Suppressor macrophage treated with lipopolysaccharide for 4 hours (primary cell): ENCODE measurements at regions not wholly inside any gene's neighbourhood (a gene's known extent, or its start where the extent isn't known, plus 50 kb on each side); places are given as distances from the start of the nearest gene placed in this dataset.

Experiments used
- DNase-seq: peaks from one replicate; pipeline ENCODE4 v3.0.0-alpha.2; 2020

DNA sequence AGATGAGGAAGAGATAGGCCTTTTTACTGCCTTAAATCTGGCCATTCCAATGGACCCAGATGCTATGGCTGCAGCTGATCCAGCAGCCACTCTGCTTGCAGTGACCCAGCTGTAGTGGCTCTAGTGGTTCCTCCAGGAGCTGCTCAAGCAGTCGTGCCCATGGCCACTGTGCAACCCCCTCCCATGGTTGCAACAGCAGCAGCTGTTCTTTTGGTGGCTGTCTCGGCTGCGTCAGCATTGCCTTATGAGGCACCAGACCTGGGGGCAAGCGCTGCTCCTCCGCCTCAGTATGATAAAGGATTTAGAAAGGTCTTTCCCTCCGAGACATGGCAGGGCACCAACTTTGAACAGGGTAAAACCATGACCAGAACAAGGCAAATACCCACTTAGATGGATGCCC lies 384.9 kb upstream of the DCC start:
- no peak for DNase-seq

DNA sequence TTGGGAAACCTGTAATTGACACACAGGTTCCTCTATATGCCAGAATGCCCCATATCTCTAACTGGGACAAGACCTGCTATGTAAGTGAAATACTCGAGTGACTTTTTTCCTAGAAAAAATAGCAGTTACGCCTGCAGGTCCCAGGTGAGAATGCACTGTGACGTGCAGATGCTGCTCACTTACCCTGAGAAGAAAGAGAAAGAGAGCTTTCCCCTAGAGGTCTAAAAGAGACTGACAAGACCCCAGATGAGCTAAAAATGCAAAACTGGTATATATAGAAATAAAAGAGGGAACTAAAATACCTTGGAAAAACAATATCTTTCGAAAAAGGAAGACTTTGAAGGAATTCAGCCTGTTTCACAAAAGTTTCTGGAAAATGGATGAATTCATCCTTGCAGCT lies 383.0 kb upstream of the DCC start:
- no peak for DNase-seq

DNA sequence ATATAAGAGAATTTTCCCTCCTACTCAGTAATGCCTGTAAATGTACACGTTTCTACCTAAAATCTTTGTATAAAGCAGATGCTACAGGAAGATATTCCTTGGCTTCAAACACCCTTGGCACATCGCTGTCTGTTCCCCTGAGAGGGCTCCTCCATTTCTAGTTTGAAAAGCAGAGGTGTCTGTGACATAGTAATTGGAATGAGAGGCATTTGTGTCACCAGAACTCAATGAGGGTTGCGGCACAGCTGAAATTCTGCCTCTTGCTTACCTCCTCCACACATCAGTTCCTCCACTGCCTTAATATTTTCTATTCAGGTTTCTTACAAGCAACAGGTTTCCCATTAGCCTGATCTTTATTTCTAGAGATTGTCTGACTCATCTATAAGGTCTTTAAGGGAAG lies 359.9 kb upstream of the DCC start:
- DNase-seq = no peak

DNA sequence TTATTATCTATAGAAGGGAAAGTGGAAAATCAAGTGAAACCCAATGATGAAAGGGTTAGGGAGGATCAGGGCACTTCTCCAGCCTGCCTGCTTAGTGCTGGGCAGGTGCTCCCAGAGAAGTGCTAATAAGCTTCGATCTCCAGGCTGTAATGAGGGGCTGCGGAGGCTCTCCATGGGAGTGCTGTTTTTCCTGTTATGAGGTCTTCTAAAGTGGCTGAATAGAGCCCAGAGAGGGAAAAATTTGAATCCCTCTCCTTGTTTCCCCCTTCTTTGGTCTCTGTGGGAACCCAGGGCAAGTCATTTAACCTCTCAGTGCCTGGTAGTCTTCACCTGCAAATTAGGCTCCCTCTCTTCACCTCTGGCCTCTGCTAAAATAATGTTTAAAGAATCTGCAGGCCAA lies 351.7 kb upstream of the DCC start:
- no peak for DNase-seq

DNA sequence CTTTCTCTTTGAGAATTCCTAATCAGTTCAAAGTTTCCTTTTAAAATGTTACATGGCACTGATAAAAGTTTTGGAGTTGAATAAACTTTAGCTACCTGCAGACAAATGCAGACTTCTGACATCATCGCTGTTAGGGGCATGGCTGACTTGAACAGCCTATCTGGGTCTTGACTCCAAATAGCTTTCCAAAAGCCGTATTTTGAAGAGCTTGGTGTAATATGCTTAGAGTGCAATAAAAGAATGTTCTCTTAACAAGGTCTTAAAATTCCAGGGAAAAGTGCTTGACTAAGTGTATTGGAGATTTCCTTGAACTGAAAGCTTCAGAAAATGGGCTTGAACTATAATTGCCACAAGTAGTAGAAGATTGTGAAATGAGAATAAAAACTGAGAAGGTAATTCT lies 342.9 kb upstream of the DCC start:
- DNase-seq = no peak

DNA sequence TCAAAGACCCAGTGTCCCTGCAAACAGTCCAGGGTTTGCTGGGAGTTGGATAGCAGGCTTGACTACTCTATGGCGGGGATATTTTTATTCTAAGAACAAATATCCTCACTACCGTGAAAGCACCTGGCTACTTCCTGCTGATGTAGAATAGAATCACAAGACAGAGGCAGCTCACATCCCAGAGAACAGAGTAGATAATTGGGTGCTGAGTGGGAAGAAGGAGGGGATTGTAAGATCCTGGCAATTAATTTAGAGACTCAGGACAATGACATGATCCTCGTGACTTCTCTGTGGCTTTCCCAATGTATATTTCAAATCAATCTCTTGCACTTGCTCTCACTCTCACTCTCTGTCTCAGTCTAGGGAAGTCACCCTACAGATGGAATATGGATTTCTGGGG lies 341.9 kb upstream of the DCC start:
- DNase-seq = no peak

DNA sequence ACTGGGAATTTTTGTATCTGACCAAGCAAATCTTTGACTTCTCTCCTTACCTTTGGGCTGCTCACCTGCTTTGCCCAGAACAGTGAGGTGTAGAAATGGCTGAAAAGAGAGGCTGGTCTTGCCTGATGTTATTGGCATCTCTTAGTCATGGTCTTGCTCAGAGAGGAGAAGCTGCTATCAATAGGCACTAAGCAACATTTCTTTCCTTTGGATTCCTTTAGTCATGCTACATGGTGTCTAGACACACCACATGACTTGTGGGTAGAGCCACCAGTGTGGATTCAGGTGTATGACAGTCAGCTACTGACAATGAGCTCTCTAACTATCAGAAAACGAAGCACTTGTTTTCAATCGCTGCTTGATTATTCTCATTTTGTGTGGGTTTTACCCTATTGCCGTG lies 341.3 kb upstream of the DCC start:
- DNase-seq = no peak

DNA sequence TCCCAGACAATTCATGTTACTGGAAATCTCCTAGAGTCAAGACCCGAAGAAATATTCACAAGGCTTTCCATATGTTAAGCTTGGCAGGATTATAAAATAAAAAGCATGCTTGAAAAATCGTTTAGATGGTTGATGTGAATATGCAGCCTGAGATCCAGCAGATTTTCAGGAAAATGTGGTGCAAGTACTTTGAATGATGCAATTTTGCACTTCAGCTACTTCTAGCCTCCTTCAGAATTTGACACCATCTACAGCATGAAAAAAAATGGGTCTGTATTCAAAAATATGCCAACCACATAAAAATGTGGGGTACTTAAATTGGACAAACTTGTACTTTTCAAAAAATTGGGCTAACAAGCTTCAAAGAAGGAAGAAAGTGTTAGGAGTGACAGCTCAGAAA lies 340.6 kb upstream of the DCC start:
- no peak for DNase-seq

DNA sequence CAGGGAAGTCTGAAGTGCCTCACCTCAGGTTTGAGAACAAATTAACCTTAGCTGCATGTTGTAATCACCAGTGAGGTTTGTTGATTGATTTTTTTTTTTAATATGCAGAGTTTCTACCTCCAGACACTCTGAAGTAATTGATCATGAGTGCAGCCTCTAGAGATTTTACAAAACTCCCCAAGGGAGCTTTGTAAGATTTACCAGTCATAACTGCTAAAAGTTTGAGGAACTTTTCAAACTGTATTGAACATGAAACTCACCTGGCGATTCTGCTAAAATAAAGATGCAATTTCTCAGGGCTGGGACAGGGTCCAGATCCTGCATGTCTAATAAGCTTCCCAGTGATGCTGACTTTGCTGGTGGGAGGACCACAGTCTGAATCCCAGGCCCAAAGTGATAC lies 339.6 kb upstream of the DCC start:
- DNase-seq = no peak

DNA sequence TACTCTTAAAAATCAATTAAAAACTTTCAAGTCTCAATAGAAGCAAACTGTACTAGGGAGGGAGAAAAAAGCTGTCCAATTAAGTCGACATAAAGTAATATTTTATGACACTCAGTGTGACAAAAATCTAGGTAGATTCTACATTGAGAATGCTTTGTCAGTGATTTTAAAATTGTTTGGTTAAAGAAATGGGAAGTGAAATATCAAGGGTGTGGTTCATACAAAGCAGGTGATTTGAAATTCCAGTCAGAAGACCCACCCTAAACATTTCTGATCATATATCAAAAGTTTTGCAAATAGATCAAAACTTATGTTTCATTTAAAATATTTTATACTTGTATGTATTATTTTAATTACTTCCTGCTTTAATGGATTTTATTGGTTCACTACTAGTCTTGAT lies 338.9 kb upstream of the DCC start:
- no peak for DNase-seq

DNA sequence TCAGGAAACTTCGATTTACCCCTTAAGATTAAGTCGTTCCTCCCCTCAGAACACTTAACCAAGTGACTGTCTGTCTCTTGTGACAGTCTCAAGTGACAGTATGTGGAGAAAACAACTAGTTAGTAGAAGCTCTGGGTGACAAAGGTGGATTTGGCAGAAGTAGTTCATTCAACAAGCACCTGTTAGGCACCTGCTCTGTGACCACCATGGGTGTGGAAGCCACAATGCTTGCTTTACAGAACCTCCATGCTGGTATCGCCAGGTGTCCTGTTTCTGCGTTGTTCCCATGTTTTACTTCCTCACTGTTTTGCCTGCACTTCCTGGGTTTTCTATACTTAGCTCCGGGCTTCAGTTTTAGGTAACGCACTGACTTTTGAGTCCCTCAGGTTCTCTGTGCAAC lies 337.4 kb upstream of the DCC start:
- no peak for DNase-seq

DNA sequence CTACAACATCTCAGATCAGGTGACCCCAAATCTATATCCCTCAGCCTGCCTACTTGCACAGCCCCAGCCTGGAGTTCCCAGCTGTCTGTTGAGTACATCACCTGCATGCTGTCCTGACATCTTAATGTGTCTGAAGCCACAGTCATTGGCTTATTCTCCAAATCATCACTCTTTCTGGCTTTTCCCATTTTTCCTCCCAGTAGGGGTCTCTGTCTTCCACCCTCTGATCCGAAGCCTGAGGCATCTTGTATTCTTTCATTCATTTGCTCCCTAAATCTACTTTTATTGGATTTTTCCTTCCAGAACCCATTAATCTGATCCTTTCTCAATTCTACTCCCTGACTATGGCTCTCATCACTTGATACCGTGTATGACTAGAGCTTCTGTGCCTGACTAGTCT lies 332.9 kb upstream of the DCC start:
- DNase-seq = no peak

DNA sequence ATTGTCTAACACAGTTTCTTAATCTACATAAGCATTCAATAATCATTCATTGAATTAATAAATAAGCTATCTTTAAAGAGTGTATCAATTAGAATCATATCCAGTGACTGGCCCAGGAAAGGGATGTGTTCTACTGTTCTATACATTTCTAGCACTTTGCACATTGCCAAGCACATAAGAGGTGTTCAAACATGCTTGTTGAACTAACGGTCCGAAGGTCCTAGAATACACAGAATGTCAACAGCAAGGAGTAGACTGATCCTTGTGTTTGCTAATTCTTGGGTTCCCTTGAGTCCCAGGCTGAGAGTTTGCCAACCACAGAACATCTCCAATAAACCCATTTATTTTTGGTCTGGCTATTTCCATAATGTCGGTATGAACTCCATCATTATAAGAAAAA lies 331.7 kb upstream of the DCC start:
- no peak for DNase-seq

DNA sequence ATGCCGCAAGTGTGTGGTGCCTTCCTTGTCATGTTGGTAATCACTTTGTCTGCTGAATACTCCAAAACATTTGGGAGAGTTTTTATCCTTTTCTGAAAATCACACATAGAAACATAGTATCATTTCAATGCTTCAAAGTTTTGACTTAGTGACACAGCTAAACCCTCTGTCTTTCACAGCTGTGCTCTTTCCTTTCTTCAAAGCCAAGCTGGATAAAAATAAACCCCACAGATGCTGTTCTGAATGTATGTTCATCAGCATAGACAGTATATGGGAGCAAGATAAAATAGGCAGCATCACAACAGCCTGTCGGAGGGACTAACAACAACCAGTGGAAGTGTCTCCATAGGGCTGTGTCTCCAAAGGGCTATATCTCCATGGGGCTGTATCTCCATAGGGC lies 331.3 kb upstream of the DCC start:
- DNase-seq = no peak

DNA sequence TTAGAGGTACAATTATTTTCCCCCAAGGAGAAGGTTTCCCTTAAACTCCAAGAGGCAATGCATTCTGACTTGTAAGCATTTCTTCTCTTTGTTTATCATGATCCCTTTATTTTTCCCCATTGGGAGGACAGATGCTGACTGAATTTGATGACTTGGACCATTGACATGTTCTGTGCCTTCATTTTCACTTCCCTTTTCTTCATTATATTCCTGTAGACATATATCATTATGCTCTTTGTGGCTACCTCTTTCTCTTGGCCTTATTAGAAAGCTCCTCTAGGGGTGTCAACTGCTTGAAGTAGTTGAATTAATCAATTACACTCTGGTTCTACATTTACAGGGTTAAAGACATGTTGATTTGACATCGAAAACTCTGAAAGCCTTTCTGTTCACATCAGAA lies 330.0 kb upstream of the DCC start:
- DNase-seq = no peak

DNA sequence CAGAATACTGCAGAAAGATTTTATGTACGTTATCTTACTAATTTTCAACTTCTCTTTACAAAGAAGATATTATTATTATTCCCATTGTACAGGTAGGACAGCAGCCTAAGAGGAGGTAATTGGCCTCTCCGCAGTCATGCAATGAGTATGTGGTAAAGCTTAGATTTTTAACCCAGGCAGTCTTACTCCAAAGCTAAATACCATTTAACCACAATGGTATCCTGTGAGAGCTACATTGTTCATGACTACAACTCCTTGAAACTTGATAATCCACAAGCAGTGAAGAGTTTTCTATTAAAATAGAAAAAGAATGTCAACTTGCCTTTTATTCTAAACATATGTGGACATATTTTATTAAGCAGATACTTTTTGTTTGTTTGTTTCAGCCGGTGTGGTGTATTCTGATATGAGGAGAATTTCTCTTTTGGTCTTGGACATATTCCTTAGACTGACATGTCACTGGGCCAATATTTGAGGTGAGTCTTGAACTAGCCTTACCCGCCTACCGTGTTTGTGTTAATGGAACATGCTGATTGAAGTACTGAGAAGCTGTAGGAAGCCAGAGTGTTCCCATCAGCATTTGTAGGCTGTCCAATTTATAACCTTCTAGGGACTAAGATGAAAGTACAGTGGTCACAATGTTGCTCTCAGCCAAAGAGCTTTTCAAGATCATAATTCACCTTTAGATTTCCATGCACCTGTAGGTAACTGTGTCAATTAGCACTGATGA lies 293.9 kb upstream of the DCC start:
- no peak for DNase-seq

DNA sequence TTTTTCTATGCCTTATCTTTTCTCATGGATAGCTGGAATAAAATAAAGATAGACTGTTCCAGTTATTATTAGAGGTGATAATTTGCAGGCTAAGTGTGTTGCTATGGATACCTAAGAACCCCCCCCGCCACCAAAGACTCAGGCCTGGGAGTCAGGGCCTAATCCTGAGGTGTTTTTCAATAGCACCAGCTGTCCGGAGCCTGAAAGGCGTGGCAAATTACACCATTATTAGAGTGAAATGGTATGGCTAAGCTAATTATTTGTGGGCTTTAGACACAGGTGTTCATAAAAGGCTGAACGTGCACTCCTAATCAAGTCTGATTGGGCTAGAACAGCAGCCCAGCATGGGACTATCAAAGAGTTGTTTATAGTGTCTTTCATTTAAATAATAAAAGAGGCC lies 293.2 kb upstream of the DCC start:
- no peak for DNase-seq

DNA sequence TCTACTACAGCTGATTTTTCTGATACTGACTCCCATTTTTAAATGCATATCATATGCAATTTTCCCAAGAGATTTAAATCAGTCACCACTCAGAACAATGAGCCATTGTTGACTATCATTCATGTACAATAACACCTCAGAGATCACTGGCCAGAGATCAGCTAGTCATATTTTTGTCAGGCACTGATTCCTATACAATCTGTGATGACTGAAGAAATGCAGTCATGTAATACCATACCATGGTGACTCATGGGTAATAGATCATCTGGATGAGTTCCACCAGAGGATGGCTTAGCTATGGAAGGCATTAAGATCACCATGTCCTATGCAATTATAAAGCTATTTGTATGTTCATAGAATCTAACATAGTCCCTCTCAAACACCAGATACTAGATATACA lies 285.7 kb upstream of the DCC start:
- no peak for DNase-seq

DNA sequence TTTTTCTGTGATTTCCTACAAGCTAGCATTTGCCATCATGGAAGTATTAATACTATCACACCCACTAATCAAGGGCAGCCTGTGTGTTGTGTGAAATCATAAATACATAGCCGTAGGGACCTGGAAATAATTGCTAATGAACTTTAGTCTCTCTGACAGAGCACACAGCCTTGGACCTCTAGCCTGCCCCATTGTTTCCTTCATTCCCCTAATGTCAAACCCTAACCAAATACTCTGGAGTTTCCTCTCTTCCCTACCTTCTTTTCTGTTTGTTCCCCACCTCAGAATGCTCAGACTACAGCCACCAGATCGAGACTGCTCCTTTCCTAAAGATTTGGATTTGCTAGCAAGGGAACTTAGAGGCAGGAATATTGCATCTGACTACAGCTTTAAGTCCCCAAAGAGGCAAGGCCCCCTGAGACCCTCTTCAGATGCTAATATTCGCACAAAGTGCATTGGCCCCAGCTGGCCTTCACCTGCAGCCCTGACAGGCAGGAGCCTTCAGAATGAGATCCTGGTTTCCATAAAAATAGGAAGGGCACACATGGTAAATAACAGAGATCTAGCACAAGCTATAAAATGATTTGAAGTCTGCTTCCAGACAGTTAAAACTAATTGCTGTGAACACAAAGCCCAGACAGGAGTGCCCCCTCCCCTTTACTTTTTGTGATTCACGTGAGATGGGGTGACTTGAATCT lies 279.2 kb upstream of the DCC start:
- DNase-seq = no peak

DNA sequence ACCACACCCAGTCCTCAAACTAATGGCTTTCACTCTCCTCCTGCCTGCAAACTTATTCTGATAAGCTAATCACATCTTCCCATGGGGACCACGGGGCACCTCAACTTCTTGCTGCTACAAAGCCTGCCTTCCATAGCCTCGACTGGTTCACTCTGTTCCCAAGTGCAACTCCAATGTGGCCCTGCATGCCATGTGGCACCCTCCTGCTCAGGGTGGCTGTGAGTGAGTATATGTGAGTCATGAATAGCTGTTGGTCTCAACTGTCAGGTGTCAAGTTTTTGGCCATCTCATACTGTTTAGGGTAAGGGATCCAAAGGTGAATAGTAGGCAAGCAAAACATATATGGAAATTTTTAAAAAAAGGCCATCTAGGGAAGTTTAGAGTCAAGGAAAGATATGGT lies 276.1 kb upstream of the DCC start:
- DNase-seq = no peak

DNA sequence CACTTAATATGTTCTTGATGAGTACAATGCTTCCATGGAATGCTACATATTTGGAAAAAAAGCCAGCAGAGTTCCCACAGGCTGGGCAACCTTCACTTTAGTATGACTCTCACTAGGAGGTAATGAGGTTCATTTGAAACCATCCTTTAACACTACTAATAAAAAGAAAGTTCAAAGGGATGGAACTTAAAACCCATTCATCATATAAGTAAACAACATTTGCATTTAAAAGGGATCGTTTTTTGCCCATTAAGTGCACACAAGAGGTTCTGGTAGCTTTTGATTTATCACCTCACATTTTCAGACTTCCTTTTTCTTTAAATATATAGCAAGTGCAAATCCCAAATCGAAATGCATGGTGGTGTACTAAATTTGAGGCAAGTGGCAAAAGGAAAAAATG lies 270.8 kb upstream of the DCC start:
- no peak for DNase-seq

DNA sequence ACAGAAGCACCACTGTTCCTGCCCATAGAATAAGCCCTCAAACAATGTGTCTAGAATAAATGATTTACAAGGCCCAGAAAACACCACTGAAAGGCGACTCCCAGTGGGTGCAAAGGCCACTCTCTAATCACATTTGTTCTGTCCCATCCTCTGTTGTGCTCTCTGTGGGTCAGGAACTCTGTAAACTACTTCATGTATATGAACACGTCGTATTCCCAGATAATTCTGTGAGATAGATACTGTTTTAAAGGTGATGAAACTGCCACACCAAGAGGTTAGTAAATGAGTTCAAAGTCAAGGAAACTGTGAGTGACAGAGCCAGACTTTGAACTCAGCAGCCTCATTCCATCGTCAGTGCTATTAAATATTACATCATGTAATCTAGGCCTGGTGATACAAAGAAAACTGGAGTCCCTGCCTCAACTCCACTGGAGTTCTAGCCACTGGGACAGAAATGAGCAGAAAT lies 269.7 kb upstream of the DCC start:
- no peak for DNase-seq

DNA sequence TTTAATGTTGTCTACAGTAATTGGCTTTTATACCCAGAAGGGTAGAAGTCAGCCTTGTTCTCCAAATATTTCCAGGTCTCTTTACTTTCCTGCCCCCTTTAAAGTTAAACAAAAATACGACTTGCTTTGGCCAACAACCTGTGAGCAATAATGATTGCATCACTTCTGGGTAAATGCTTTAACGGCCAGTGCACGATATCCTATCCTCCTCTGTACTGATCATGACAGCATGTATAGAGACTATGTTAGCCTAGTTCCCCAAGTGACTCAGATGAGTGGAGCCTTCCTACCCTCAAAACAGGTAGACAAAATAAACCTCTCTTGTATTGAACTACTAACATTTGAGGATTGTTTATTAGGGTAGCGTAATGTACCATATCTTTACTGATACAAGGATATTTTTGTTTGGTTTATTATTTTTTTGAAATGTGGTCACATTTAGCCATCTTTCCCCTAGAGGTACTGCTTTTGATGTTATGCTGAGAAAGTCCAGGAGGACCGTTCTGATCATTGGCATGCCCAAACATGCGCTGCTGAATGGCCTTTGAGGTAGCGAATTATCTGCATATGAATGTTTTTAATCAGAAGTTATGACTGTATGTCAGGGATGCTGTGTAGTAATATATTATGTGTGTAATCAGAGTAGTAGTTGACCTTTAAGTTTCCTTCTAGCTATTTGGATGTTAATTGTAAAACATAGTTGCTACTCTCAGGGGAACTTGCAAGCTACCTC lies 262.6 kb upstream of the DCC start:
- no peak for DNase-seq

DNA sequence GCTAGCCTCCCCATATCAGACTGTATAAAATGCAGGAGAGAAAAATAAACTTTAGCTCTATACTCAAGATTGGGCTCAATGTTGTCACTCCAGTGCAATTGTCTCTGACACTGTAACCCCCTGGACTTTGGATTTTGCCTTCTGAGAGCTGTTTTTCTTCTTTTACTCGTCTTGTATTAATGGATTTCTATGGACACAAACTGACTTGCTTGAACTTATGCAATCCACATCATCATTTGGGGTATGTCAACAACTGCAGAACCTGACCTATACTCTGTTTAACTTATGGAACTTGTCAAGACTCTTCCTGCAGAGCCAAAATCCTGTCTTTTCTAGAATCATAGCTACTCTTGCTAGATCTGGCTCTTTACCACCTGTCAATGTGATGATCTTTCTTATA lies 257.8 kb upstream of the DCC start:
- DNase-seq = no peak
